H54 (cell line): ENCODE measurements at regions not wholly inside any gene's neighbourhood (a gene's known extent, or its start where the extent isn't known, plus 50 kb on each side); places are given as distances from the start of the nearest gene placed in this dataset.

ENCODE experiments used
- DNase-seq: peaks from one replicate; pipeline ENCODE4 v3.0.0; 2011; ENCODE audit warnings: low spot score, mixed read lengths; ENCODE audit not compliant: insufficient read length
- FAIRE-seq: peaks from 3 replicates; lab custom pipeline; 2011; peaks lifted over from hg19 to GRCh38; lab: Jason Lieb, UNC
- POLR2A ChIP-seq: IDR thresholded peaks from 2 replicates; pipeline ENCODE4 v1.6.1; 2011; ENCODE audit warnings: low read depth, mild to moderate bottlenecking, low read length

- FAIRE-seq (no peak), DNase-seq (peak; percentile 1)
- TF ChIP-seq POLR2A = no peak
These were observed 914.6 kb upstream of the INTU start for GRCh38 chr4:126718136-126718535.

- FAIRE-seq (no peak), DNase-seq (no peak)
- no peak for TF ChIP-seq POLR2A
These were observed 912.9 kb upstream of the INTU start for GRCh38 chr4:126719852-126720251.

DNA sequence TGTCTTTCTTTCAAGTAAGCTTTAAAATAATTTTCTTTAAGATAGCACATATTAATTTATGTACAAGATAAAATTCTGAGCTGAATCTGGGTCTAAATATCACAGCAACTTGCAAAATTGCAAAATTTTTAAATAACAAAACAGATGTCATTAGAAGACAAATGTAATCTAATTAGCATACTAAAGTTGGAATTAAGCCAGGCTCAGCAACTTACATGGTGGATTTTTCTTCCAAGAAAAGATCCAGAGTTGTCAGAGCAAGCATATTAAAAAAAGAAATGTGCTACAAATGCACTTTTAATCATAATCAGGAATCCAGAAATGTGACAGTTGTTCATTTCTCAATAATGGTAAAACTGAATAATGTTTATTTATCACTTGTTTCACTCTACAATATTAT, 906.9 kb upstream of the INTU start:
- no peak for FAIRE-seq
- no peak for DNase-seq
- TF ChIP-seq POLR2A = no peak

DNA sequence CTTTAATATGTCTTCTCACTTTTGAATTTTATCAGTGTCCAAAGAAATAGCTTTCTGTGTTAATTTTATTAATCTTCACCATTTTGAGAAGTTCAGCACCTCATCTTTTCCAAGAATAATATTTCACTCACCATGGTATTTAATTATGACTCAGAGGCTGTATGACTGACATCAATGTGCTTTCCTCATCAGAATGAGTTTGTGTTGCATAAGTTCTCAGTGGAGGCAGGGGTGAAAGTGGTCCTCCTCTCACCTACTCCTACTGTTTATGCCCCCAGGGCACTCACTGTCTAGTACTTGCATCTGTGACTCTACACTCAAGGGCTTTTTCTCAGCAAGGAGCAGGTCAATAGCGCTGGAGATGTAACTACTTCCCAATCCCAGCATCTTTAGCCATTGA, 905.3 kb upstream of the INTU start:
- TF ChIP-seq POLR2A = no peak
- DNase-seq (no peak), FAIRE-seq (no peak)

DNA sequence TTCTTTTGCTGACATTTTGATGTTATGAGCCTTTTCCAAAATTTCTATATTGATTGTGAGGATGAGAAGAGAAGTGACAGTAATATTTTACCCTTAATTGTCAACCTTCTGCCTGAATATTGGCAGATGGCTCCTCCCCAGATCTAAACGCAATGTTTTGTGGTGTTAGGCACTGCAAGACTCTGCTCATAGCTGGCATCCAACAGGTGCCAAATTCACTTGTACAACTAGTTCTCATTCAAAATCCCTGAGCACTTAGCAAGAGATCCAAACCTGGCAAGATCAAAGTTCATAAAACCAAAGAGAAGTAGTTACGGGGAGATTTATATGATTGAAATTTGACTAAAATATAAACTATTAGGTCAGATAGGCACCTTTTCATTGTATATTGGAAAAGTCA, 901.7 kb upstream of the INTU start:
- TF ChIP-seq POLR2A = no peak
- FAIRE-seq (no peak), DNase-seq (no peak)

GRCh38 chr4:126733301-126733700, 899.5 kb upstream of the INTU start:
- DNase-seq (no peak), FAIRE-seq (no peak)
- TF ChIP-seq POLR2A = no peak

DNA sequence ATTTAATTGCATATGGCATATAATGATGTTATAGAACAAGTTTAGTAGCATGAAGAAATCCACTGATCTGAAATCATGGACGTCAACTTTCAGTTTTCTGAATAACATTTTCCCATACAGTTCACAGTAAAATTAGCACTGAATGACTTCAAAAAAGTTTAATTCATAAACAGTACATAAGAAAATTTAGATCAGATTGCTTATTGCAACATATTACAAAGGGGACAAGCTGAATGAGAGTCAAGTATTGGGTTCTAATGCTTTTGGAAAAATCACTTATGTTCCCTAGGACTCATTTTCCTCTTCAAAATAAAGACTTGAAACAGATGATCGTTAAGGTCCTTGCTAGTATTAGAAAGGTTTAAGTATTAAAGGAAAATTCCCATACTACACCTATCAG, 898.3 kb upstream of the INTU start:
- DNase-seq (no peak), FAIRE-seq (no peak)
- no peak for TF ChIP-seq POLR2A

DNA sequence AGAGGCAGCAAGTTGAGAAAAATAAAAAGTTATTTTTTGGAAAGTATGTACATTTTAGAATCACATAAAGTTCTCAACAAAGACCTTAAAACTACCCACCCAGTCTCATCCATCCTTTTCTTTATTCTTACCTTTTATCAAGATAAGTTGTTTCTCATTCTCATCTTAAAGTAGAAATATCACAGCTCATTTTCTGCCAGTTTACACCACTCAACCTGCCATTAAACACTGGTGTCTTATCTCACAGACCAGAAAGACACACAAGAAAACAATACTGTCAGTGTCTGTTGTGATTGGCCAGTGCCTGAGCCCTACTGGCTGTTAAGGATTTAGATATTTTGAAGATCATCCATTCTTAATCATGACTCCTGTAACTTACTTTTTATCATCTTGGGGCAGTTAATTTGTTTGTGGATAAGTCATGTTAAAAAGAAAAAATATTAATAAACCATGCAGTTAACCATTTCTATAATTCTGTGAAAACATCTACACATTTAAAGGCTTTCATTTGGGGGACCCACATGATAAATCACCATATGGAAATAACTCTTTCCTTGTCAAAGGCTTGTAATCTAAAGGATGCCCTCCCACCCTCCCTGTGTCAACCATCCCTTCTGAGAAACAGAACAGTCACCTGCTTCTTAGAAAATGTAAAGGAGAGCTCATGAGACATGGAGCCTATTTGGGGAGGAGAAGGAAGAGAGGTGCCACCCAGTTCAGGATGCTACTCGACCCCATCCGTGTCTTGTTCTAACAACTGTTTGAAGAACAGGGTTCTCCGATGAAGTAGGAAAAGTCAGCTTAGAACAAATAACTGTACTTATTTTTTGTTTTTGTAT, 897.2 kb upstream of the INTU start:
- no peak for TF ChIP-seq POLR2A
- no peak for FAIRE-seq
- DNase-seq = no peak

DNA sequence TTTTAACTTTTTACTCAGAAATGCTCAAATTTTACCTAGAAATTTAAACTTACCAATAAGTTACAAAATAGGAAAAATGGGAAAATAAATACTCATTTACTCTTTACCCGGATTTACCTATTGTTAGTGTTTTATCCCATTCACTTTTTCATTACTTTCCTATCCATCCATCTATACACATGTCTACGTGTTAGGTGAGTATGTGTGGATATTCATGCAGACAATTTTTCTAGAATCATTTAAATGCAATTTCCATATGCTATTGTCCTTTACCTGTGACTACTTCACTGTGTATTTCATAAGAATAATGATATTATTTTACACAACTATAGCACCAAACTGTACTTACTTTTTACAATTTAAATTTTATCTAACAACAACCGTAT, 896.6 kb upstream of the INTU start:
- FAIRE-seq = no peak
- no peak for TF ChIP-seq POLR2A
- no peak for DNase-seq

DNA sequence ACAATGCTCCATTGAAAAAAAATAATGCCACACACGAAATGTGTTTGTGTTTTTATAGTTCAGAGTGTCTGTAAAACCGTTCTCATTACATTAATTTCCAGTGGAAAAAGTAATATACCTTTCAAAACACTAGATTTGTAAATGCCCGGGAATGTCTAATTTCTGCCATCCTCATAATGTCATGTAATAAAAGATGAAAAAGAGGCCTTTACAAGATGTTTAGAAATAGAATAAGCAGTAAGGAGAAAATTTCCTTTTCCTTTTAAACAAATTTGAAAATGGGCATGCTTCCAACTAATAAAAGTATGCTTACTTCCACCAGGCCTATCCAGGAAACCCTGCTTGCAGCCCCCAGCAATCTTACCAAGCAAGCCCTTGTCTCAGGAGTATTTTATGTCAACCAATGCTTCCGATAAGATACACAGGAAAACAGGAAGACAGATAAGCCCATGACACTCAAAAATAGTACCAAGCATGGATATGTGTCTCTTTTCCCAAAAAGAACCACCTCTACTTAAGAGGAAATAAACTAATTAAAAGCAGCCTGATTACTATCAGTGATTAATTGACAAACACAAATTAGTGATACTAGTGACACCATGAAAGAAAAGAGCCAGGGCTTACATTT, 894.7 kb upstream of the INTU start:
- DNase-seq = no peak
- TF ChIP-seq POLR2A = no peak
- no peak for FAIRE-seq

DNA sequence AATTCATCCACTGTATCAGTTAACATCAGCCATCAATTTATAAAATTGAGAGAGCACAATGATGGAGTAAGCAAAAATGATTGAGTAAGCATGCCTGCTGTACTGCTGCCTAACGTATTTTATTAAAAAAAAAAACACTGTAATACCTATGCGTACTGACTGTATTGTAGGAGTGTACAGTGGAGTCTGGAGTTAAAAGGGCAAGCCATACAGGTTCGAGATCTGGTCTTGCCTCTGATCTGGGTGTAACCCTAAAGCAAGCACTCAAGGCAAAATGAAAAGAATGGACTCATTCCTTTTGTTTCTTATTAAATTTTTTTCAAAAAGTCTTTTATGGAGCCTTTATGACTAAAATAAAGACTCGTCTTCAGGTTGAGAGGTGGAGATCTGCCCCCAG, 894.2 kb upstream of the INTU start:
- TF ChIP-seq POLR2A = no peak
- FAIRE-seq (no peak), DNase-seq (no peak)

- FAIRE-seq (no peak), DNase-seq (no peak)
- TF ChIP-seq POLR2A = no peak
These were observed 893.8 kb upstream of the INTU start for GRCh38 chr4:126738926-126739325.

- no peak for TF ChIP-seq POLR2A
- no peak for DNase-seq
- no peak for FAIRE-seq
These were observed 892.1 kb upstream of the INTU start for GRCh38 chr4:126740687-126741086.

DNA sequence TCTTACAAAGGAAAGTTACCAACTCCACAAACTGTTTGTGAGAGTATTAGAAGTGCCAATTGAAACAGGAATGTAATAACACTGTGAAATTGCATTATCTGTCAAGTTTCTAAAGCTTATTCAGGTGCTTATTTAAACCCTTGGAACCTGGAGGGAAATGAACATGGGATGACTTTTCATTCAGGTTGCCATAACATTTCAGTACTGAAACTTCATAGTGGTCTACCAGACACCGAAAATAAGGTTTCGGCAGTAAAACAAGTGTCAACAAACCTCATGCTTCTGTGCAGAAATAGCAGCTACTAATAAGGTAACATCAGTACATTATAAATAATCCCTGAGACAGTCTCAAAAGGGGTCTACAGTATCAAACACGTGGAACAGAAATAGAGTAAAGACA, 890.7 kb upstream of the INTU start:
- no peak for TF ChIP-seq POLR2A
- DNase-seq (no peak), FAIRE-seq (no peak)

DNA sequence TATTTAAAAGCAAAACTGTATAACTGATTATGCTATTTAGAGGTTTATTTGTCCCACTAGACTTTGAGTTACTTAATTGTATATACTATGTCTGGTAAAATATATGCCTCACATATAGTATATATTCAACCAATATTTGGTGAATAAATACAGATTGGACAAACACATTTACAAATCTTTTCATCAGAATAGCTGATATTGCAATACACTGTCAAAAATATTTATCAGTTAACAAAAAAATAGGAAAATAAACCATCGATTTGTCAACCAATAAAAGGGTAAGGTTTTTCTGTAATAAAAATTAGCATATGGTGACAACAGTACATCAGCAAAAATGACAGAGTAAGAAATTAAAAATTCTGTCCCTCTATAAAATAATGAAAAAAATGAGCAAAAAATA, 889.9 kb upstream of the INTU start:
- no peak for DNase-seq
- no peak for TF ChIP-seq POLR2A
- no peak for FAIRE-seq

- no peak for TF ChIP-seq POLR2A
- DNase-seq (no peak), FAIRE-seq (no peak)
These were observed 884.0 kb upstream of the INTU start for GRCh38 chr4:126748736-126749135.
